ENCODE measurements at regions not wholly inside any gene's neighbourhood (a gene's known extent, or its start where the extent isn't known, plus 50 kb on each side); places are given as distances from the start of the nearest gene placed in this dataset.

DNA sequence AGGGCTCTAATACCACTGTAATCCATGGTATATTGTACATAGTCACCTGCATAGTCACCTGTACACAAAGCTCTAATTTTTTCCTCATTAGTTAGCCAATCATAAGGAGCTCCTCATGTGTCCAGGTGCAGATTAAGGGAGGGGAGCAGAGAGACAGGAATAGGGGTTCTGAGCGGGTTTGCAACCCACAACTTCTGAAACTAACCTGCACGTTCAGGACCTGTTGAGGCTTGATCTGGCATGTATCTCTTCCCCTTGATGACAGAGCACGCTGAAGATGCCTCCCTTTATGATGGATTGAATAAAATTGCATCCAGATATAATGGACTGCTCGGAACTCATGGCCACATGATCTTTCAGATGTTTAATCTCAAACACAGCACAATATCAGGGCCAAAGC, 144.0 kb upstream of the PRNP start:
- TF ChIP-seq, protein P1, sequence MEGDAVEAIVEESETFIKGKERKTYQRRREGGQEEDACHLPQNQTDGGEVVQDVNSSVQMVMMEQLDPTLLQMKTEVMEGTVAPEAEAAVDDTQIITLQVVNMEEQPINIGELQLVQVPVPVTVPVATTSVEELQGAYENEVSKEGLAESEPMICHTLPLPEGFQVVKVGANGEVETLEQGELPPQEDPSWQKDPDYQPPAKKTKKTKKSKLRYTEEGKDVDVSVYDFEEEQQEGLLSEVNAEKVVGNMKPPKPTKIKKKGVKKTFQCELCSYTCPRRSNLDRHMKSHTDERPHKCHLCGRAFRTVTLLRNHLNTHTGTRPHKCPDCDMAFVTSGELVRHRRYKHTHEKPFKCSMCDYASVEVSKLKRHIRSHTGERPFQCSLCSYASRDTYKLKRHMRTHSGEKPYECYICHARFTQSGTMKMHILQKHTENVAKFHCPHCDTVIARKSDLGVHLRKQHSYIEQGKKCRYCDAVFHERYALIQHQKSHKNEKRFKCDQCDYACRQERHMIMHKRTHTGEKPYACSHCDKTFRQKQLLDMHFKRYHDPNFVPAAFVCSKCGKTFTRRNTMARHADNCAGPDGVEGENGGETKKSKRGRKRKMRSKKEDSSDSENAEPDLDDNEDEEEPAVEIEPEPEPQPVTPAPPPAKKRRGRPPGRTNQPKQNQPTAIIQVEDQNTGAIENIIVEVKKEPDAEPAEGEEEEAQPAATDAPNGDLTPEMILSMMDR (conservative IDR thresholded peaks at IDR 0.05; ENCODE audit: low read depth, low read length), result no peak
- DNase-seq (ENCODE audit: low read depth), result no peak

DNA sequence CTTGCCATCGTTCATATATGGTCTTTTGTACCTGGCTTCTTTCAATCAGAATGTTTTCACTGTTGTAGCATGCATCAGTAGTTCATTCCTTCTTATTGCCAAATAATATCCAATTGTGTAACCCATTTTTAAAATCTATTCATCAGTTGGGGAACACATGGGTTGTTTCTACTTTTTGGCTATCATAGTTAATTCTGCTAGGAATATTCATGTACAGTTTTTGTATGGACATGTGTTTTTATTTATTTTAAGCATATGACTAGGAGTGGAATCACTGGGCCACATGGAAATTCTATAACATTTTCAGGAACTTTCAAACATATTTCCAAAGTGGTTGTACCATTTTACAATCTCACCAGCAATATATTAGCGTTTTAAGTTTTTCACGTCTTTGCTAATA, 151.9 kb upstream of the PRNP start:
- no peak for DNase-seq (ENCODE audit: low read depth)
- H3K4me3 ChIP-seq (ENCODE audit: low read depth, low read length), result no peak overlapping the region
- TF ChIP-seq, protein P1 (conservative IDR thresholded peaks at IDR 0.05; ENCODE audit: low read depth, low read length), result no peak

More for the DNA sequence above, 144.0 kb upstream of the PRNP start:
- no peak overlapping the region for H3K4me3 ChIP-seq (ENCODE audit: low read depth, low read length)

DNA sequence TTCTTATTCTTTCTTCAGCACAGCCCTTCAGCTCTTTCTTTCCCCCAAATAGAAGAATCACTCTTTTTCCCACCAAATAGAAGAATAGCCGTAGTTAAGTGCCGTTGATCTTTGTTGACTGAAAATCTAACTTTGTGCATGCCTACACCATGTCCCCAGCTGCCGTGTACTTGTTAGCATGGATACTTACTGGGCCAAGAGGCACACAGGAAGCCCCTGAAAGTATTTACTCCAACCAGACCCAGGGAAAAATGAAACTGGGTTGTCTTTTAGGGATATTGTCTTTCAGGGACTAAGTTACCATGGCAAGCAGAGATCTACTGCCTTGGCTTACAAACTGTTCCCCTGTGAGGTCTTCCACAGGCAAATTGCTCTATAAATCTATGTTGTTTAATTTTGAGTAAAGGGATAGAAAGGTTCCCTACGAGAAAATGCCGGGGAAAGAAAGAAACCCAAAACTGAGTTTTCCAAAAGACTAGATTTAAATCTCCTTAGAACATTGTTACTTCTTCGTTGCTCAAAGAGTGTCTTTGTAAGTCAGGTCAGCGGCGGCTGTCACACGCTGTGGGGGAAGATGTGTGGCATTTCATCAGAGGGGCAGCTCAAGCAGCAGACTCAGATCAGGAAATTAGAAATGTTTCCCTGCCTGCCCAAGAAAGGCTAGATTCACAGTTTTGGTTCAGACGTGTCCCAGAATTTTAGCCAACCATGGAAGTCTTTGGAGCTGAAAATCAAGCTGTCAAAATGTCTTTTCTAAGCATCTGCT, 152.7 kb upstream of the PRNP start:
- no peak for DNase-seq (ENCODE audit: low read depth)
- H3K4me3 ChIP-seq (ENCODE audit: low read depth, low read length), result no peak overlapping the region
- TF ChIP-seq, protein P1 (conservative IDR thresholded peaks at IDR 0.05; ENCODE audit: low read depth, low read length), result no peak

DNA sequence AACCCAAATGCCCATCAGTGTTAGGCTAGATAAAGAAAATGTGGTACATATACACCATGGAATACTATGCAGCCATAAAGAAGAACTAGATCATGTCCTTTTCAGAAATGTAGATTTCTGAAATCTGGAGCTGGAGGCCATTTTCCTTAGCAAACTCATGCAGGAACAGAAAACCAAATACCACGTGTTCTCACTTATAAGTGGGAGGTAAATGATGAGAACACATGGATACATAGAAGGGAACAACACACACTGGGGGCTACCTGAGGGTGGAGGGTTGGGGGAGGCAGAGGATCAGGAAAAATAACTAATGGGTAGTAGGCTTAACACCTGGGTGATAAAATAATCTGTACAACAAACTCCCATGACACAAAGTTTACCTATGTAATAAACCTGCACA, 153.5 kb upstream of the PRNP start:
- DNase-seq (ENCODE audit: low read depth), result no peak
- H3K4me3 ChIP-seq (ENCODE audit: low read depth, low read length), result no peak overlapping the region
- TF ChIP-seq, protein P1 (conservative IDR thresholded peaks at IDR 0.05; ENCODE audit: low read depth, low read length), result no peak

DNA sequence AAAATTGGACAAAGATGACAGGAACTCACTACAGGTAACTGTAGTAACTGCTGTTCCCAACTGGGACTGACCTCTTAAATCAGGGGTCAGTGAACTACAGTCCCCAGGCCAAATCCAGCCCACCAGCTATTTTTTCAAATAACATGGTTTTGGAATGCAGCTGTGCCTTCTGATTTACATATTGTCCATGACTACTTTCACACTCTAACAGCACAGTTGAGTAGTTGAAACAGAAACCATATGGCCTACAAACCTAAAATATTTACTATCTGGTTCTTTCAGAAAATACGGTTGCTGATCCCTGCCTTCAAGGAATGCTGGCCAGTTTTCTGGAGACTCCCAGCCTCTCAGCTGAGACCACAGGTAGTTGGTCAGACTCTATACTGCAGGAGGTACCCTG, 161.5 kb upstream of the PRNP start:
- H3K4me3 ChIP-seq (ENCODE audit: low read depth, low read length), result no peak overlapping the region
- DNase-seq (ENCODE audit: low read depth), result no peak
- TF ChIP-seq, protein P1 (conservative IDR thresholded peaks at IDR 0.05; ENCODE audit: low read depth, low read length), result no peak

DNA sequence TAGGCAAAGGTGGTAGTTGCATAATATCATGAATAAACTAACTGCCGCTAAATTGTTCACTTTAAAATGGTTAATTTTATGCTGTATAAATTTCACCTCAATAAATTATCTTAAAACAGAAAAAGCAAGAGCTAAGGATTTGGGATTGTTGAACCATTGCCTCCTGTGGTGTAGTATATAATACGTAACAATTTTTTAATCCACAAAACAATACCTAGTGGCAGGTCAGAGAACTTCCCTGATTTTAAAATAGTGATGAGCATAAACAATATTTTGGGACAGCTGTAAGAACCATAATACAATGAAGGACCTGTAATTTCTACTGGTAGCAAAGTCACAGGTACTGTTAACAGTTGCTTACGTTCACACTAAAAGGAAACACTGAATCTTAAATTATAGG, 161.9 kb upstream of the PRNP start:
- no peak overlapping the region for H3K4me3 ChIP-seq (ENCODE audit: low read depth, low read length)
- TF ChIP-seq, protein P1 (conservative IDR thresholded peaks at IDR 0.05; ENCODE audit: low read depth, low read length), result no peak
- DNase-seq (ENCODE audit: low read depth), result no peak

DNA sequence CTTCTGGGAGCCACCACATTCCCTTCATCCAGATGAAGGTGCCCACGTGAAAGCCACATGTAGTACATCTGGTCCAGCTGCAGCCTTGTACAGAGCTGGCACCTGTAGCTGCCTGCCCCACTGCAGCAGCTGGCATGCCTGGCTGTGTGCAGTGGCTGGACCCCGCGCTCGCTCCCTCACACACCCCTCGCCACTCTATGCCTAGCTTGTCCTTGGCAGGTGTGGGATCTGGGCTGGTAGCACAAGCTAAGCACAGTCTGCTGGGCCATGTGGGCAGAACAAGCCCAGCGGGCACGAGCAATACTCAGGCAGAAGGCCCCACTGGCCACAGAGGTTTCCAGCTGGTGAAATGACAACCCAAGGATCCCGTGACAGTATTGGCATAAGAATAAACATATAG, 163.9 kb upstream of the PRNP start:
- TF ChIP-seq, protein P1 (conservative IDR thresholded peaks at IDR 0.05; ENCODE audit: low read depth, low read length), result no peak
- no peak overlapping the region for H3K4me3 ChIP-seq (ENCODE audit: low read depth, low read length)
- no peak for DNase-seq (ENCODE audit: low read depth)
